Activated CD4-positive, alpha-beta memory T cell treated with anti-CD3 and anti-CD28 coated beads, Interleukin-2, amount 10 ng/mL, durations not matched to agents 7 days and 5 days (primary cell): ENCODE measurements at regions not wholly inside any gene's neighbourhood (a gene's known extent, or its start where the extent isn't known, plus 50 kb on each side); places are given as distances from the start of the nearest gene placed in this dataset.
"Not testable (repeated sequence)": the region's sequence is repeated elsewhere in the genome, so short reads cannot be mapped to it uniquely, and the experiment has no call there.

Experiments used
- CTCF ChIA-PET: fragments of 350-600 bp; sonication (Branson Sonifier 250); formaldehyde crosslinking; loops from one replicate; lab custom pipeline; 2021; ENCODE audit warnings: antibody characterized with exemption, inconsistent platforms; lab: Charles Lee
- POLR2A ChIA-PET: fragments of 350-600 bp; sonication (Branson Sonifier 250); formaldehyde crosslinking; loops from one replicate; lab custom pipeline; 2021; ENCODE audit warnings: antibody characterized with exemption; lab: Charles Lee
- DNase-seq: peaks from one replicate; pipeline ENCODE4 v3.0.0-alpha.2; 2020
- H3K27ac Mint-ChIP-seq: one replicate; pipeline ENCODE4 v1.8.0; 2021; ENCODE audit warnings: mild to moderate bottlenecking, mixed read lengths
- H3K27me3 Mint-ChIP-seq: one replicate; pipeline ENCODE4 v1.8.0; 2021; ENCODE audit warnings: mixed read lengths
- H3K36me3 Mint-ChIP-seq: one replicate; pipeline ENCODE4 v1.8.0; 2021; ENCODE audit warnings: low read depth, mixed read lengths
- H3K4me1 Mint-ChIP-seq: one replicate; pipeline ENCODE4 v1.8.0; 2021; ENCODE audit warnings: mixed read lengths
- H3K4me3 Mint-ChIP-seq: one replicate; pipeline ENCODE4 v1.8.0; 2021; ENCODE audit warnings: mild to moderate bottlenecking, mixed read lengths
- H3K9me3 Mint-ChIP-seq: one replicate; pipeline ENCODE4 v1.8.0; 2021; ENCODE audit warnings: mixed read lengths

DNA sequence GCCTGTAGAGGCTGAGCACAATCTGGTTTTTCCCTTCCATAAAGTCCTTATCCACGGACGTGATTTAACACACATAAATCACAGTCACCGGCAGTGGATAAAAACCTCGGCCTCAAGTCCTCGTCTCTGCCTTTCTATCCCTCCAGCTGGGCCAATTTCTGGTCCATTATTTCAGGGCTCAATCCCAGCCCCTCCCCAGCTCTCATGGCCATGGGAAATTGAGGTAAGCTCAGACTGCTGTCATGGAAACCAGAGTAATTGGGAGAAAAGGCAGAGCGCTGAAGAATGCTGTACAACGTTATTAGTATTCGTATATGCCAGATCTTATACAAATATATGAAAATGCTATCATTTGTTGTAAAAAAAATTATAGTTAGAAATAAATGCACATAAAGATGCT lies 86.2 kb upstream of the USP29 start:
- H3K27me3 Mint-ChIP-seq, result no peaks in the 10 kb centered on the region
- peaks cover 50% of the 10 kb centered on the region for H3K9me3 Mint-ChIP-seq
- peaks cover 3% of the 10 kb centered on the region for H3K36me3 Mint-ChIP-seq
- H3K4me1 Mint-ChIP-seq, result no peaks in the 10 kb centered on the region
- CTCF ChIA-PET, result no interaction called here
- POLR2A ChIA-PET, result no interaction called here
- no peak overlapping the region for H3K4me3 Mint-ChIP-seq
- no peak overlapping the region for H3K27ac Mint-ChIP-seq
- DNase-seq, result no peak

DNA sequence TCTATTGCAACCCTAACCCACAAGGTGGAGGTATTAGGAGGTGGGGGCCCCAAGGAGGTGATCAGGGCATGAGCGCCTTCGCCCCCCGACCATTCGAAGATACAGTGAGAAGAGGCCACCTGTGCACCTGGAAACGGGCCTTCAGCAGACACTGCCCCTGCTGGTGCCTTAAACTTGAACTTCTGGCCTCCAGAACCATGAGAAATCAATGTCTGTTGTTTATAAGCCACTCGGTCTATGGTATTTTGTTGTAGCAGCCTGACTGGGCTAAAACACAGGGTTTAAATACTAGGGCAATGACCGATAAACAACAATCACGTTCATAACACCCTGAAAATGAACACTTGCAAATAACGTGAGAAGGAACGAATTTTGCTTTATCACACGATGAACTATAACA lies 85.2 kb upstream of the USP29 start:
- Mint-ChIP-seq H3K27ac (no peak overlapping the region), H3K9me3 (peaks cover 54% of the 10 kb centered on the region), H3K4me1 (no peaks in the 10 kb centered on the region), H3K36me3 (peaks cover 3% of the 10 kb centered on the region), H3K27me3 (no peaks in the 10 kb centered on the region), H3K4me3 (no peak overlapping the region)
- no peak for DNase-seq
- POLR2A ChIA-PET, result no interaction called here
- CTCF ChIA-PET, result no interaction called here

DNA sequence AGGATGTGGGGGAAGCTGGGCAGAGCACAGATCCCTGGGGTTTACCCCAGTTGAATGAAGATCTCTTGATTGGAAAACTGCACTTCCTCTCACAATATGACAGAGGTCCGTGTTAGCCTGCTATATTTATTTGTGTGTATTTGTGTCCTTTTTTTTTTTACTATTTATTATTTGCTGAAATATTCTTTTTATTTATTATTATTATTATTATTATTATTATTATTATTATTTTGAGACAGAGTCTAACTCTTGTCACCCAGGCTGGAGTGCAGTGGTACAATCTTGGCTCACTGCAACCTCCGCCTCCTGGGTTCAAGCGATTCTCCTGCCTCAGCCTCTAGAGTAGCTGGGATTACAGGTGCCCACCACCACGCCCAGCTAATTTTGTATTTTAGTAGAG lies 84.0 kb upstream of the USP29 start:
- CTCF ChIA-PET, H3K27ac Mint-ChIP-seq, H3K36me3 Mint-ChIP-seq, POLR2A ChIA-PET, H3K4me3 Mint-ChIP-seq, DNase-seq, H3K27me3 Mint-ChIP-seq, H3K4me1 Mint-ChIP-seq: not testable (repeated sequence)
- peaks cover 62% of the 10 kb centered on the region for H3K9me3 Mint-ChIP-seq

DNA sequence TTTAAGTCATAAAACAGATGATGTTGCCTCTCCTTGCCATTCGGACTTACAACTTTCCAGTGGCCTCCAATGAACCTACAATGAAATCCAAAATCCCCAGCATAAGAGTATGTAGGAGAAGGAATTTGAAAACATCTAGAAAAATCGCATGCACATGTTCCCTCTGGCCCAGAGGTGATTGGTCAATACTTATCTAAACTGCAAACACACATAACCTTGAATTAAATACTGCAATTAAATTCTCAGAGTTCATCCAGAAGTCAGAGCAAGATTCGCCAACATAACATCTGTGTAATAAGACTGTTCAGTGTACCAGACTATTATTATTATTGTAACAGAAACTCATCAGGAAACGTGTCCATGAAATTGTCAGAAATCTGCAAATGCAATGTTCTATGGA lies 82.2 kb upstream of the USP29 start:
- ChIA-PET CTCF (no interaction called here), POLR2A (no interaction called here)
- no peak overlapping the region for H3K4me3 Mint-ChIP-seq
- H3K27me3 Mint-ChIP-seq, result no peaks in the 10 kb centered on the region
- H3K9me3 Mint-ChIP-seq, result peaks cover 69% of the 10 kb centered on the region
- H3K27ac Mint-ChIP-seq, result no peak overlapping the region
- H3K4me1 Mint-ChIP-seq, result no peaks in the 10 kb centered on the region
- peaks cover 3% of the 10 kb centered on the region for H3K36me3 Mint-ChIP-seq
- DNase-seq, result no peak

DNA sequence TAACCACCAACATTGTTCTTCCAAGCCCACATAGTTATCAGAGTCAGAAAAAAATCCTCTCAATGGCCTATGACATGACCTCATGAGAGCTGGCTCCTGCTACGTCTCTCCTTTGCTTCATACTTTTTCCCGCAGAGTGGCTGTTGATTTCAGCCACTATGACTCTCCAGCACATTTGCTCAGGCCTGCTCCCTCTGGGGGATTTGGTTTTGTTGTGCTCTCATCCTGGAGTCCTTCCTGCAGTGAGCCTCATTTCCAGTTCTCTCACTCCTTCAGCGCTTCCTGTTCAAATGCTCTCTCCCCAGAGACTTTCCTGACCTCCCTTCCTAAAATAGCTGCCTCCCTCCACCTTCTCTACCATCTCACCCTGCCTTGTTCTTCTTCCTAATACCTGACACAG lies 72.0 kb upstream of the USP29 start:
- ChIA-PET CTCF (no interaction called here), POLR2A (no interaction called here)
- no peak overlapping the region for H3K4me3 Mint-ChIP-seq
- H3K27me3 Mint-ChIP-seq, result no peaks in the 10 kb centered on the region
- H3K4me1 Mint-ChIP-seq, result no peaks in the 10 kb centered on the region
- H3K9me3 Mint-ChIP-seq, result peaks cover 40% of the 10 kb centered on the region
- DNase-seq, result no peak
- H3K36me3 Mint-ChIP-seq, result no peaks in the 10 kb centered on the region
- no peak overlapping the region for H3K27ac Mint-ChIP-seq

DNA sequence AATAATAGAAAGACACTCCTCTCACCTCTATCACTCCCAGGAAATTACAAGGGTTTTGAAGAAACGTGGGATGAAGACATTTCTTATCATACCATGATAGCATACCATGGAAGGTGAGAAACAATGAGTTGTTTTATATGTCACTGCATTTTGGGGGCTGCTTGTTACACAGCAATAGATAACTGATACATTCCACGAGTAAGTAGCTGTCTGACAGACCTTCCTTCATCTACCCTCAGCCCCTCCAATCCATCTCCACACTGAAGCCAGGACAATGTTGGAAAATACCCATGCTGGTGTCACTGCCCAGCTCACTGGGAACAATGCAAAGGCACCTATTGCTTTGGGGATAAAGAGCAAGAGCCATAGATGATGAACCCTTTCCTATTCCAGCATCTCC lies 68.9 kb upstream of the USP29 start:
- no peaks in the 10 kb centered on the region for H3K36me3 Mint-ChIP-seq
- POLR2A ChIA-PET, result no interaction called here
- H3K27ac Mint-ChIP-seq, result no peak overlapping the region
- no peaks in the 10 kb centered on the region for H3K4me1 Mint-ChIP-seq
- H3K27me3 Mint-ChIP-seq, result no peaks in the 10 kb centered on the region
- H3K4me3 Mint-ChIP-seq, result no peak overlapping the region
- CTCF ChIA-PET, result no interaction called here
- no peak for DNase-seq
- H3K9me3 Mint-ChIP-seq, result peaks cover 47% of the 10 kb centered on the region

DNA sequence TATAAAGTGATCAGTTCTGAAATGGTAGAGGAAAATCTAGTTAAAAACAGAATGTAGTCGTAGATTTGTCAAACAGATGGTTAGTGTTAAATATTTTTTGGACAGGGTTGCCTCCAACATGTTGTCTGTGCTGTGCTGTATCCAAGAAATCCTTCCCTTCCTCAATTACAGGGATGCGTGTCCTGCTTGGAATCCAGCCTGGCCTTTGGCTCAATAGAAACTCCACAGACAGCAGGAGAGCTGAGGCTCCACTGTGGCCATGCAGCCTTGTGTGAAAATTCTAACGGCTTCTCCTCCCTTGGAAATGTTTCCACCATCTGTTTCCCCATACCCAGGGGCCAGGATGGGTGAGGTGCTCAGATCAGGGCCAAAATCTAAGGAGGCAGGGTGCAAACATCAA lies 67.7 kb upstream of the USP29 start:
- no peaks in the 10 kb centered on the region for H3K36me3 Mint-ChIP-seq
- H3K4me1 Mint-ChIP-seq, result no peaks in the 10 kb centered on the region
- peaks cover 47% of the 10 kb centered on the region for H3K9me3 Mint-ChIP-seq
- ChIA-PET POLR2A (no interaction called here), CTCF (no interaction called here)
- H3K27ac Mint-ChIP-seq, result no peak overlapping the region
- DNase-seq, result no peak
- no peaks in the 10 kb centered on the region for H3K27me3 Mint-ChIP-seq
- H3K4me3 Mint-ChIP-seq, result no peak overlapping the region

DNA sequence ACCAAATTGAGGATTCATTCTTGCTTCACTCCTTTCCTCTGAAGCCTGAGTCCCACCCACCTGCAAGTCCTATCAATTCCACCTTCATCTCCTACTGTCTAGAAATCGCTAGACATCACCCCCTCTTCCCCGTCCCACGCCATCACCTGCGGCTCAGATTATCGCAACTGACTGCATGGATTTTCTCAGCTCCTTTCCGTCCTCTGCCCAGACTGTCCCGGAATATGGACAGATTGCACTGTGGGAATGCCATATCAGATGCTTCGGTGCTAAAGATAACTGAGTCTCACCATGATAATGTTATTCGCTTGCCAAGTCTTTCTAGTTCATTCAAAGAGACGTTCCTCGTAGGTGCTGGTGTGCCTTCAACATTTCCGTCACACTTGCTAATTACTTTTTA lies 66.4 kb upstream of the USP29 start:
- DNase-seq, result no peak
- Mint-ChIP-seq H3K27me3 (no peaks in the 10 kb centered on the region), H3K9me3 (peaks cover 43% of the 10 kb centered on the region), H3K4me1 (no peaks in the 10 kb centered on the region), H3K27ac (no peak overlapping the region), H3K36me3 (no peaks in the 10 kb centered on the region), H3K4me3 (no peak overlapping the region)
- POLR2A ChIA-PET, result no interaction called here
- CTCF ChIA-PET, result no interaction called here

DNA sequence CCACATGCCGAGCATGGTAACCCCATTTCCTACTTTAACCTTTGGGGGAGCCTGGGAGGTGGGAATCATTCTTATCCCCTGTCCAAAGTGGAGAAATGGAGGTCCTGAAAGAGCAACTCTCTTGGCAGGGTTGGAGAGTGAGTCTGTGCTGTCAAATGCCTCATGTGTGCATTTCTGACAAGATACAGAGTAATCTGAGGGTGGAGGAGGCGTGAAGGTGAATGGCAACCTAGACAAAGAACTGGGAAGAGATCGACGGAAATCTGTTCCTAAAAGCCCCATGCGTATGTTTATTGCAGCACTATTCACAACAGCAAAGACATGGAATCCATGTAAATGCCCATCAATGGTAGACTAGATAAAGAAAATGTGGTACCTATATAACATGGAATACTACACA lies 63.8 kb upstream of the USP29 start:
- Mint-ChIP-seq H3K4me3 (no peak overlapping the region), H3K27me3 (no peaks in the 10 kb centered on the region), H3K36me3 (no peaks in the 10 kb centered on the region), H3K9me3 (peaks cover 46% of the 10 kb centered on the region), H3K27ac (no peak overlapping the region), H3K4me1 (no peaks in the 10 kb centered on the region)
- CTCF ChIA-PET, result interaction anchor here (0.6 kb wide), 1 partner anchor 43 kb away, joined by 3 read pairs; no protein-coding TSS in a partner anchor
- no peak for DNase-seq
- POLR2A ChIA-PET, result no interaction called here

DNA sequence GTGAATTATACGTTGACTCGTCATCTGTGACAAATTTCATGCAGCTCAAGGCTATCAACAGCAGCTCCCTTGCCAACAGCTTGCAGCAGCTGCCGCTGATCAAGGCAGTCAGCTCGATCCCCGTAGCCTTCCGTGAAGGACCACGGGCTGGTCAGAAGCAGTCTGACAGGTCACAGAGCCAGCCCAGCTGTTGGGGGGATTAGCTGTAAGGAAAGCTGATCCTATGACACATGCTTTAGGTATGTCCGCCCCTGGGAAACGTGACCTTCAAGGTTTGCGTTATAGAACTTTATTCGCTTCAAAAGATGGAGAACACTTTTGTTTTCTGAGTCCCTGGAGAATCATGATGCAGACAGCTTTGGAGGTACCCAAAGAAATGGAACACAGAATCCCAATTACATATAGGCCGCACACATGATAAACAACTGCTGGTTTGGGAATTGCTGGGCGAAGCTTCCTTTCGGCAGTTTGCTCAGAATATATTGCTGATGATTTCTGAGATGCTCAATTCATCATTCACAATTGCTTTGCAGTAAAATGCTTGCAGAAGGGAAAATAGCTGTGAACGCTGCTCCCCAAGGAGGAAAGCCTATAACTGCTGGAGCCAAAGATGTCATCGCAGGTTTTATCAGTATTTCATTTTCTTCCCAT lies 62.6 kb upstream of the USP29 start:
- no peak for DNase-seq
- ChIA-PET POLR2A (no interaction called here), CTCF (no interaction called here)
- no peaks in the 10 kb centered on the region for H3K4me1 Mint-ChIP-seq
- H3K36me3 Mint-ChIP-seq, result no peaks in the 10 kb centered on the region
- H3K27ac Mint-ChIP-seq, result no peak overlapping the region
- H3K9me3 Mint-ChIP-seq, result peaks cover 43% of the 10 kb centered on the region
- no peaks in the 10 kb centered on the region for H3K27me3 Mint-ChIP-seq
- no peak overlapping the region for H3K4me3 Mint-ChIP-seq

DNA sequence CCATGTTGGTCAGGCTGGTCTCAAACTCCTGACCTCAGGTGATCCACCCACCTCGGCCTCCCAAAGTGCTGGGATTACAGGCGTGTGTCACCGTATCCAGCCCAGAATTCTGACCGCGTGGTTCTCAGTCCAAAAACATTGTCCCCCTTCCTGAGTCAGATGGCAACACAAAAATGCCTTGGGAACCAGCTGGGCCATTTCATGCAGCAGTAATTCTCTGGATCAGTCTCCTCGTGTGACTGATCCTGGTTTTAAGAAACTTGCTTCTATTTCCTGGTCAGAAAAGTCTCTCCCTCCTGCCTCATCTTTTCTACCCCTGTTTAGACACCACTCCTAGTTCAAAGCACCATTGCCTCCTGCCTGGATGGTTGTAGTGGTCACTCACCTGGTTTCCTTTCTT lies 60.9 kb upstream of the USP29 start:
- no peak overlapping the region for H3K4me3 Mint-ChIP-seq
- H3K36me3 Mint-ChIP-seq, result no peaks in the 10 kb centered on the region
- no peak overlapping the region for H3K27ac Mint-ChIP-seq
- CTCF ChIA-PET, result no interaction called here
- H3K27me3 Mint-ChIP-seq, result no peaks in the 10 kb centered on the region
- peaks cover 46% of the 10 kb centered on the region for H3K9me3 Mint-ChIP-seq
- POLR2A ChIA-PET, result no interaction called here
- DNase-seq, result no peak
- no peaks in the 10 kb centered on the region for H3K4me1 Mint-ChIP-seq

DNA sequence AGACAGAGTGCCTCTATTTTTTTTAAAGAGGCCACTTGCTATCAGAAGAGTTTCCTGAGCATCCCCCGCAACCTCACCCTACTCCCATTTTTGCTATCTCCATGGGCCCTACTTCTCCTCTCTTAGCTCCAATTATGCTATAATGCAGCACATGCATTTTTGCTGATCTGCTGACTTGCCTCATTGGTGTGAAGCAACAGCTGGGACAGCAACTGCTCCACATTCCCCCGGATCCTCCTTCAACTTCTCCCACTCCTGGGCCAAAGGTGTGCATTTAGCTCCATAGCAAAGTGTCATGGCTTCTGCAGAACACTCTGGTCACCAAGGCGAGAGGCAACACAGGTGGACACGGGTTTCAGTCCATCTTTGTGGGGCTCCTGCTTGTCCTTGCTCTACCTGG lies 56.7 kb upstream of the USP29 start:
- no peaks in the 10 kb centered on the region for H3K27me3 Mint-ChIP-seq
- H3K4me3 Mint-ChIP-seq, result no peak overlapping the region
- ChIA-PET POLR2A (no interaction called here), CTCF (no interaction called here)
- H3K4me1 Mint-ChIP-seq, result no peaks in the 10 kb centered on the region
- peaks cover 51% of the 10 kb centered on the region for H3K9me3 Mint-ChIP-seq
- no peak overlapping the region for H3K27ac Mint-ChIP-seq
- no peak for DNase-seq
- peaks cover 3% of the 10 kb centered on the region for H3K36me3 Mint-ChIP-seq

DNA sequence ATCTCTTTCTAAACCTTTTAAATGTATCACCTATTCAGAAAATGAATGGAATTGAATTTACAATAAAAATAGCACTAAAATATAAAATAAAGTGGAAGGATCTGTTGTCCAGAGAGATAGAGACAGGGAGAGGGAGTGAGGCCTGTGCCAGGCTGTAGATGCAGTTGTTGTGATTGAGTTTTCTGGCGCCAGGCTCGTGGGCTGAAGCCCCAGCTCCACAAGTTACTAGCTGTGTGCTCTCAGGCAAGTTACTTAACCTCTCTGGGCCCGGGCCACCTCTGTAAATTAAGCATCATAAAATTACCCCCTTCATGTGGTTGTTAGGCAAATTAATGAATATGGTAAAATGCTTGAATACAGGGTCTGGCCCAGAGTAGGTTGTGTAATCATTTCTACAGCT lies 52.3 kb upstream of the USP29 start:
- no peaks in the 10 kb centered on the region for H3K27me3 Mint-ChIP-seq
- H3K4me1 Mint-ChIP-seq, result no peaks in the 10 kb centered on the region
- H3K9me3 Mint-ChIP-seq, result peaks cover 54% of the 10 kb centered on the region
- DNase-seq, result no peak
- CTCF ChIA-PET, result no interaction called here
- POLR2A ChIA-PET, result no interaction called here
- no peak overlapping the region for H3K27ac Mint-ChIP-seq
- H3K4me3 Mint-ChIP-seq, result no peak overlapping the region
- H3K36me3 Mint-ChIP-seq, result peaks cover 3% of the 10 kb centered on the region

DNA sequence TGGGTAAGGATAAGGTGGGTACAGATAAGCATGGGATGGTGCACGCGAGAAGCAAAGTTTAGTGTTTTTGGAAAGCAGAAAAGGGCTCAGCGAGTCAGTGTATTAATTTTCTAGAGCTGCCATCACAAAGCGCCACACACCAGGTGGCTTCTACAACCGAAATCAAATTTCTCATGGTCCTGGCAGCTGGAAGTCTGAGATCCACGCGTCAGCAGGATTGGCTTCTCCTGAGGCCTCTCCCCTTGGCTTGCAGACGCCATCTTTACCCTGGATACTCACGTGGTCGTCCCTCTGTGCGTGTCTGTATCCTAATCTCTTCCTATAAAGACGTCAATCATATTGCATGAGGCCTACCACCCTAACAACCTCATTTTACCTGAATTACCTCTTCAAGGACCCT lies 51.5 kb upstream of the USP29 start:
- no peak overlapping the region for H3K4me3 Mint-ChIP-seq
- no peaks in the 10 kb centered on the region for H3K4me1 Mint-ChIP-seq
- peaks cover 3% of the 10 kb centered on the region for H3K36me3 Mint-ChIP-seq
- ChIA-PET POLR2A (no interaction called here), CTCF (no interaction called here)
- DNase-seq, result no peak
- H3K9me3 Mint-ChIP-seq, result peaks cover 53% of the 10 kb centered on the region
- no peak overlapping the region for H3K27ac Mint-ChIP-seq
- H3K27me3 Mint-ChIP-seq, result no peaks in the 10 kb centered on the region
